ENCODE measurements at regions not wholly inside any gene's neighbourhood (a gene's known extent, or its start where the extent isn't known, plus 50 kb on each side); places are given as distances from the start of the nearest gene placed in this dataset.

DNA sequence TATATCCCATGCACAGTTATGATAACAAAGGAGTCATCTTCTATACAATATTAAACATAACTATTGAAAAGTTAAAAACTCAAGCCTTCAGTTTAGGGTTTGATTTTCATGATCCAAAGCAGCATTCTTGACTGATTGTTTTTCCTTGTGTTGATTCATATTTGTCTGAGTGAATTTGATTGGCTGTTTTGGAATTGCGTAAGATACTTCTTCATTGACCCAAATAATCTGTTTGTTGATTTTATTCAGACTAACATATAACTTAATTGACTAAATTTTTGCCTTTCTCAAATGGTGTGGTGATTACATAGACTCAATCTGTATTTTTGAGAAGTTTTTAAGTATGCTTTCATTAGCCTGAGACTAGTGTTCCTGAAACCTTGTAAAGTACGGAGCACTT, 305.7 kb upstream of the TNP1 start:
- H3K27me3 Mint-ChIP-seq = peaks cover 15% of the 10 kb centered on the region
- no peak for DNase-seq
- no peak overlapping the region for H3K4me3 Mint-ChIP-seq
- no peak overlapping the region for H3K27ac Mint-ChIP-seq
- POLR2A ChIA-PET = no interaction called here
- no peaks in the 10 kb centered on the region for H3K36me3 Mint-ChIP-seq (ENCODE audit: low read depth)
- H3K9me3 Mint-ChIP-seq = no peaks in the 10 kb centered on the region
- H3K4me1 Mint-ChIP-seq = peaks cover 9% of the 10 kb centered on the region
- CTCF ChIA-PET = interaction anchor here (0.7 to 1.2 kb wide), 3 partner anchors 466 to 1309 kb away, joined by 3 read pairs; no protein-coding TSS in a partner anchor

DNA sequence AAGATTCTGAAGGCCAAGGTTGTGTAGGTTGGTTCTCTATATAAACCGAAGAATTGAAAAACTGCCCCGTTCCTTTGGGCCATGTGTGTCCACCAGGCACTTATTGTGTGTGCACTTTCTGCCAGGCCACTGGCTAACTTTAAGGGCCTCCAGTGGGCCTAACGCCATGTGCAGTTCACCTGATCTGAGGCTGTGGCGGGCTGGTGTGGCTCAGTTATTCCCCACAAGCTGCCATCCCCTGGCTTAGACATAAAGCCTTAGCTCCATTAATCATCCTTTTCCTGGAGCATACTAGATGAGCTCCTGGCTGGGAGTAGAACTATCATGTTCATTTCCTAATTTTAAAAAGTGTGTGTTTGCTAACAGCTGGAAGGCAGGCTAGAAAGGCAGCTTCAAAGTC, 304.1 kb upstream of the TNP1 start:
- Mint-ChIP-seq H3K4me1 (peaks cover 9% of the 10 kb centered on the region), H3K36me3 (ENCODE audit: low read depth) (no peaks in the 10 kb centered on the region), H3K27me3 (peaks cover 12% of the 10 kb centered on the region), H3K9me3 (no peaks in the 10 kb centered on the region), H3K4me3 (no peak overlapping the region), H3K27ac (no peak overlapping the region)
- ChIA-PET CTCF (no interaction called here), POLR2A (interaction anchor here (1.4 kb wide), 1 partner anchor 8 kb away, joined by 3 read pairs; no protein-coding TSS in a partner anchor)
- DNase-seq = no peak

DNA sequence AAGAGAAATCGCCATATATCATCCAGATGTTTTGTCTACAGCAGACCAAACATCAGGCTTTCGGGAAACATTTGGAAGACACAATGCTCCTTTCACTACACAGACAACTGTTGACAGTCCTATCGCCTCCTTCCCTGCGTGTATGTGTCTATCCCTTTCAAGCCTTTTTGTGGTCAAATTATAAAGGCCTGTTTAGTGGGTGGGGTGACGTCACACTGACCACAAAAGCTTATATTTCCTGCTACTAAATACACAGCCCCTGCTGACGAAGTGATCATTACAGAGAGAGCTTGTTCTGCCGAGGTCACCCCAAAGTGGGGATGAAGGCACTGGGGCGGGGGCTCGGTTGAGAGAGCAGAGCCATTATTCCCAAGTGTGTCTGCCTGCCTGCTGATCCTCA, 302.7 kb upstream of the TNP1 start:
- H3K36me3 Mint-ChIP-seq (ENCODE audit: low read depth) = no peaks in the 10 kb centered on the region
- POLR2A ChIA-PET = interaction anchor here (0.6 kb wide), 1 partner anchor 557 kb away, joined by 3 read pairs; no protein-coding TSS in a partner anchor
- peak; percentile 36 for DNase-seq
- no peak overlapping the region for H3K27ac Mint-ChIP-seq
- no peaks in the 10 kb centered on the region for H3K9me3 Mint-ChIP-seq
- peaks cover 12% of the 10 kb centered on the region for H3K27me3 Mint-ChIP-seq
- no peak overlapping the region for H3K4me3 Mint-ChIP-seq
- H3K4me1 Mint-ChIP-seq = peaks cover 9% of the 10 kb centered on the region
- CTCF ChIA-PET = interaction anchor here (0.8 kb wide), 1 partner anchor 11 kb away, joined by 3 read pairs; no protein-coding TSS in a partner anchor

DNA sequence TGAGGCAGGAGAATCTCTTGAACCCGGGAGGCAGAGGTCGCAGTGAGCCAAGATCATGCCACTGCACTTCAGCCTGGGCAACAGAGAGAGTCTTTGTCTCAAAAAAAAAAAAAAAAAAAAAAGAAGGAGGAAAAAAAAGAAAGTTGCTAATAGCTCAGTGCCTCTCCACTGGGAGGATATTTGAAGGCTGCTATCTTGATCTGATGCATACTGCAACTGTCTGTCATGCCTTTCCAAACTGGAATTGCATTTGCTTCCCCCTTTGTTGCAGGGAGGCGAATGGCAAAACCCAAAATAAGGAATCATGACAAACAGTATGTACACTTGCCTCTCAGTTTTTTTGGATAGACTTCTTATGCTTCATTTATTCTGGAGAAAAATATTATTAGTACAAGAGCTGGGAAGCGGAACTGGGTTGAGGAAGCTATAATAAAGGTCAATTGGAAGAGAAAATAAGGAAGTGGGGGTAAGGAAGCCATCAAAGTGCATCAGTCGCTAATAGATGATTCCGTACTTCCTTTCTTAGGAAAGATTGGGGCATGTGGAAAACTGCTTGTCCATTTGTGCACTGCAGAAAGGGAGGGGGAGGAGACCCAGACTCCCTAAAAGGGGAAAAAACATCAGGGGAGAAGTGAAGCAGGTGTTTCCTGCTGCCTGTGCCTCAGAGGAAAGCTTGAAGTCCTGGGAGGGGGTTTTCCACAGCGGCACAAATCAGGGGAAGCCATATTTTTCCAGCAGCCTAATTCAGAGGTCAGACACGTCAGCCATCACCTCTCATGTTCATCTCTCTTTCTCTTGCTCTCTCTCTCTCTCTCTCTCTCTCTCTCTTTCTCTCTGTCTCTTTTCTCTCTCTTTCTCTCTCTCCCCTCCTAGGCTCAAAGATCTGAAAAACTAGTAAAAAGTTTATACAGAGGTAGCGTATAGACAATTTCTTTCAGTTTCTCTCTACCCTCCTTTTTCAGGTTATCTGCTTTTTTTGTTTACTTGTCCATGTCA, 301.4 kb upstream of the TNP1 start:
- peaks cover 12% of the 10 kb centered on the region for H3K27me3 Mint-ChIP-seq
- no peaks in the 10 kb centered on the region for H3K36me3 Mint-ChIP-seq (ENCODE audit: low read depth)
- H3K4me1 Mint-ChIP-seq = peaks cover 9% of the 10 kb centered on the region
- ChIA-PET CTCF (interaction anchor here (0.6 kb wide), 1 partner anchor 179 kb away, joined by 4 read pairs; no protein-coding TSS in a partner anchor), POLR2A (interaction anchor here (1.2 kb wide), 1 partner anchor 62 kb away, joined by 3 read pairs; no protein-coding TSS in a partner anchor)
- DNase-seq = no peak
- H3K4me3 Mint-ChIP-seq = no peak overlapping the region
- H3K27ac Mint-ChIP-seq = no peak overlapping the region
- H3K9me3 Mint-ChIP-seq = no peaks in the 10 kb centered on the region

- ChIA-PET POLR2A (no interaction called here), CTCF (no interaction called here)
Observed at GRCh38 chr2:217160103-217160743, 300.4 kb upstream of the TNP1 start.

DNA sequence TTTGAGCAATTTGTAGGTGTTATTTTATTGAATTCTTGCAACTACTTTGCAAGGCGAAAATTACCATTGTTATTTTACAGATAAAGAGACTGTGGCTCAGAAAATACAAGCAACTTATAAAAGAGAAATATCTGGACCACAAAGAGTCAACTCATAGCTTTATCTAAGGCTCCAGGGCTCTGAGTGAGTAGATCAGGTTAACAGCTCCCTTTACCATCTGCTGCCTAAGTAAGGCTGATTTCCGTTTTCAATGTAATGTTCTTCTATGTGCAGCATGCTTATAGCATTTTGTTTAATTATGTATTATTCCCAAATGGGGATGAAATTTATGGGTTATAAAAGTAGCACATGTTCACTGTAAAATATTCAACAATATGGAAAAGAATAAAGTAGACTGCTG, 299.1 kb upstream of the TNP1 start:
- H3K27me3 Mint-ChIP-seq = peaks cover 9% of the 10 kb centered on the region
- CTCF ChIA-PET = no interaction called here

More at GRCh38 chr2:217160103-217160743, 300.4 kb upstream of the TNP1 start:
- H3K4me3 Mint-ChIP-seq = no peak overlapping the region
- no peak overlapping the region for H3K27ac Mint-ChIP-seq
- H3K36me3 Mint-ChIP-seq (ENCODE audit: low read depth) = no peaks in the 10 kb centered on the region
- no peak for DNase-seq
- peaks cover 12% of the 10 kb centered on the region for H3K27me3 Mint-ChIP-seq
- H3K9me3 Mint-ChIP-seq = no peaks in the 10 kb centered on the region
- H3K4me1 Mint-ChIP-seq = peaks cover 9% of the 10 kb centered on the region

GRCh38 chr2:217157581-217157980, 297.7 kb upstream of the TNP1 start:
- Mint-ChIP-seq H3K4me3 (no peak overlapping the region), H3K27ac (no peak overlapping the region), H3K36me3 (ENCODE audit: low read depth) (no peaks in the 10 kb centered on the region), H3K27me3 (peaks cover 7% of the 10 kb centered on the region), H3K4me1 (peaks cover 6% of the 10 kb centered on the region), H3K9me3 (no peaks in the 10 kb centered on the region)
- POLR2A ChIA-PET = no interaction called here
- DNase-seq = no peak
- CTCF ChIA-PET = no interaction called here

More for the DNA sequence above, 299.1 kb upstream of the TNP1 start:
- Mint-ChIP-seq H3K4me3 (no peak overlapping the region), H3K9me3 (no peaks in the 10 kb centered on the region), H3K36me3 (ENCODE audit: low read depth) (no peaks in the 10 kb centered on the region), H3K27ac (no peak overlapping the region), H3K4me1 (peaks cover 9% of the 10 kb centered on the region)
- no peak for DNase-seq
- POLR2A ChIA-PET = no interaction called here

- Mint-ChIP-seq H3K4me3 (no peak overlapping the region), H3K36me3 (ENCODE audit: low read depth) (no peaks in the 10 kb centered on the region), H3K4me1 (no peaks in the 10 kb centered on the region), H3K27ac (no peak overlapping the region), H3K27me3 (peaks cover 7% of the 10 kb centered on the region), H3K9me3 (no peaks in the 10 kb centered on the region)
- ChIA-PET CTCF (no interaction called here), POLR2A (no interaction called here)
- DNase-seq = no peak
Observed at GRCh38 chr2:217156801-217157200, 296.9 kb upstream of the TNP1 start.

DNA sequence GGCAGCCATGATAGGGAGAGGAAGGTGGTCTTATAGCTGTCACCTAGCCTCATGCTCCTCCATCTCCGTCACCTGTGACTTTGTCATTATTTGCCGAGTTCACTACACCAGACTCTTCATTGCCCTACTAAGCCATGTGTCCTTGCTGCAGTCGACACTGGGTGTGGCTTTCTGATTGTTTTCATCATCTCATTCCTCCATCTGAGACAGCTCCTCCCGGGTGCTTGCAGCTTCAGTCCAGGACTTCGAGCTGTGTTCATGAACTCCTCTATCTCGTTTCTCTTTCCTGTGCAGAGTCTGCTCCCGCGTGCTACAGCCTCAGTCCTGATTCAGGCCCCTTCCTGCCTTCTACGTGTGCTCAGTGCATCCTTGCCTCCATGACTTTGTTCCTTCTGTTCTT, 295.1 kb upstream of the TNP1 start:
- Mint-ChIP-seq H3K27ac (no peak overlapping the region), H3K36me3 (ENCODE audit: low read depth) (no peaks in the 10 kb centered on the region), H3K27me3 (no peaks in the 10 kb centered on the region), H3K4me3 (no peak overlapping the region), H3K4me1 (no peaks in the 10 kb centered on the region), H3K9me3 (no peaks in the 10 kb centered on the region)
- DNase-seq = no peak
- CTCF ChIA-PET = no interaction called here
- POLR2A ChIA-PET = interaction anchor here (1.3 kb wide), 1 partner anchor 10 kb away, joined by 3 read pairs; no protein-coding TSS in a partner anchor

GRCh38 chr2:217153510-217153909, 293.6 kb upstream of the TNP1 start:
- ChIA-PET POLR2A (no interaction called here), CTCF (no interaction called here)
- Mint-ChIP-seq H3K4me3 (no peak overlapping the region), H3K9me3 (no peaks in the 10 kb centered on the region), H3K27me3 (no peaks in the 10 kb centered on the region), H3K4me1 (no peaks in the 10 kb centered on the region), H3K36me3 (ENCODE audit: low read depth) (no peaks in the 10 kb centered on the region), H3K27ac (no peak overlapping the region)
- no peak for DNase-seq

DNA sequence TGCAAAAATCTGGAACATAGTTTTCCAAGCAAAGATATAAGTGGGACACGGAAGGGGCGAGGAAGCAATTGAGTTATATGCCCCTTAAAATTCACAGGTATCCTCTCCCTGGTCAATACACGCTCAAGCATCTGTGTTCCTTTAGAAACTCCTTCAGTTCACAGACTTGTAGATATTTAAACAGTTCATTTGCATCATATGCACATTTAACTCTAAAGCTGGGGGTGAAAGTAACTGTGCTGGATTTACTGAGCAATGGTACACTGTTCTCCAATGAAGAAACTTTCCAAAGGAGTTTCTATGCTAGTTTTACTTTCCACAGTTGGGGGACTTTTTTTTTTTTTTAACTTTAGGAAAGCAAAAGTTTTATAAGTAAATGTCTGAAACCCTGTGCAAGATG, 293.0 kb upstream of the TNP1 start:
- Mint-ChIP-seq H3K36me3 (ENCODE audit: low read depth) (no peaks in the 10 kb centered on the region), H3K4me1 (no peaks in the 10 kb centered on the region), H3K27me3 (no peaks in the 10 kb centered on the region), H3K4me3 (no peak overlapping the region), H3K9me3 (no peaks in the 10 kb centered on the region), H3K27ac (no peak overlapping the region)
- DNase-seq = no peak
- ChIA-PET POLR2A (no interaction called here), CTCF (no interaction called here)

GRCh38 chr2:217151509-217152206, 291.8 kb upstream of the TNP1 start:
- ChIA-PET CTCF (no interaction called here), POLR2A (no interaction called here)
- no peak overlapping the region for H3K4me3 Mint-ChIP-seq
- no peak for DNase-seq
- H3K27ac Mint-ChIP-seq = no peak overlapping the region
- H3K27me3 Mint-ChIP-seq = no peaks in the 10 kb centered on the region
- H3K36me3 Mint-ChIP-seq (ENCODE audit: low read depth) = no peaks in the 10 kb centered on the region
- H3K9me3 Mint-ChIP-seq = no peaks in the 10 kb centered on the region
- H3K4me1 Mint-ChIP-seq = no peaks in the 10 kb centered on the region

DNA sequence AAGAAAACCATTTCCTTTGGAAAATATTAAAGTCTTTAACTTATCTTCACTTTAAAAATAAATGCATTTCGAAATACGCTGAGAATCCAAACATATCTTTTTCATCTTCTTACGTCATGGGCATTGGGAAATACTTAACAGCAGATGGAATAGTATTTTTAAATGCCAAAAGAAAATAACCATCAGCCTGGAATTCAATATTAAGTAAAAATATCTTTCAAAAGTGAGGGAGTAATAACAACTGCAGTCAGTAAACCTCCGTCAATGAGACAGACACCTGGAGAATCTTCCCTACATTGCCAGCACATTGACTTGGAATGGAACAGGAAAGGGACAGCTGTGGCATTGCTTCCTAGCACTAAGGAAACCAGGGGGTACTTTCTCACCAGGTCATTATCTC, 290.4 kb upstream of the TNP1 start:
- Mint-ChIP-seq H3K4me1 (no peaks in the 10 kb centered on the region), H3K27me3 (no peaks in the 10 kb centered on the region), H3K27ac (no peak overlapping the region), H3K9me3 (no peaks in the 10 kb centered on the region), H3K36me3 (ENCODE audit: low read depth) (no peaks in the 10 kb centered on the region), H3K4me3 (no peak overlapping the region)
- ChIA-PET CTCF (no interaction called here), POLR2A (no interaction called here)
- no peak for DNase-seq

All from activated CD4-positive, alpha-beta memory T cell treated with anti-CD3 and anti-CD28 coated beads, Interleukin-2, amount 10 ng/mL, durations not matched to agents 7 days and 5 days (primary cell).